ENCODE measurements at regions not wholly inside any gene's neighbourhood (a gene's known extent, or its start where the extent isn't known, plus 50 kb on each side); places are given as distances from the start of the nearest gene placed in this dataset.

GRCh38 chr20:17109307-17109706, 117.5 kb upstream of the PCSK2 start:
- TF ChIP-seq CTCF (IDR thresholded peaks at IDR 0.05) (no peak), POLR2A (IDR thresholded peaks at IDR 0.05) (no peak)

Measured in vagina (tissue), 2 donors.